K562 (cell line): ENCODE measurements at regions not wholly inside any gene's neighbourhood (a gene's known extent, or its start where the extent isn't known, plus 50 kb on each side); places are given as distances from the start of the nearest gene placed in this dataset.

Experiments used
- ATF1 ChIP-seq, 2 experiments: fragments of 450-650 bp in 1 of 2; IDR thresholded peaks; 2 replicates each; pipeline ENCODE4 v1.6.1; 2016; ENCODE audit warnings: missing compliant biosample characterization in 1 of 2, missing genetic modification characterization in 1 of 2
- CREBBP ChIP-seq: IDR thresholded peaks from one replicate; pipeline ENCODE4 v1.6.1; 2012; ENCODE audit warnings: low read depth, mild to moderate bottlenecking, control low read depth, inconsistent platforms, low read length
- EGR1 ChIP-seq: fragments of 450-650 bp; conservative IDR thresholded peaks from 2 replicates; pipeline ENCODE4 v1.6.1; 2017; ENCODE audit warnings: mild to moderate bottlenecking
- EP300 ChIP-seq: IDR thresholded peaks from 2 replicates; pipeline ENCODE4 v1.6.1; 2012; ENCODE audit warnings: low read length, improper control_type of control experiment
- GATAD2B ChIP-seq: fragments of 450-650 bp; IDR thresholded peaks from 2 replicates; pipeline ENCODE4 v1.6.1; 2017; ENCODE audit warnings: mild to moderate bottlenecking, borderline replicate concordance
- JUNB ChIP-seq: fragments of 450-650 bp; formaldehyde crosslinking; conservative IDR thresholded peaks from 2 replicates; pipeline ENCODE4 v1.4.0; 2020; ENCODE audit warnings: mild to moderate bottlenecking
- KLF13 ChIP-seq: fragments of 450-650 bp; IDR thresholded peaks from 2 replicates; pipeline ENCODE4 v1.6.1; 2016; ENCODE audit warnings: missing genetic modification characterization, low read depth, mild to moderate bottlenecking, missing compliant biosample characterization, moderate library complexity, borderline replicate concordance
- PCBP1 ChIP-seq: fragments of 200-400 bp; formaldehyde crosslinking; IDR thresholded peaks from 2 replicates; pipeline ENCODE4 v1.6.1; 2018; ENCODE audit warnings: mild to moderate bottlenecking, low read depth, low read length; ENCODE audit not compliant: poor library complexity, severe bottlenecking
- RBM25 ChIP-seq: fragments of 200-400 bp; formaldehyde crosslinking; IDR thresholded peaks from 2 replicates; pipeline ENCODE4 v1.6.1; 2018; ENCODE audit warnings: low read length, low read depth, moderate library complexity; ENCODE audit not compliant: severe bottlenecking
- SREBF1 ChIP-seq: fragments of 150-350 bp; IDR thresholded peaks from 2 replicates; pipeline ENCODE4 v1.6.1; 2014; ENCODE audit warnings: antibody characterized with exemption, low read depth, low read length, borderline replicate concordance
- TAF1 ChIP-seq: IDR thresholded peaks from 2 replicates; pipeline ENCODE4 v1.6.1; 2011; ENCODE audit warnings: mild to moderate bottlenecking, low read length, moderate library complexity; ENCODE audit not compliant: insufficient read depth, control insufficient read depth, severe bottlenecking; ENCODE audit errors: extremely low read depth
- ZNF24 ChIP-seq: fragments of 450-650 bp; IDR thresholded peaks from 2 replicates; pipeline ENCODE4 v1.6.1; 2016
- ZNF57 ChIP-seq: fragments of 450-650 bp; formaldehyde crosslinking; IDR thresholded peaks from 2 replicates; pipeline ENCODE4 v1.4.0; 2020; ENCODE audit warnings: mild to moderate bottlenecking, moderate library complexity
- TF ChIP-seq, protein P1 (sequence below): sonication (generic); formaldehyde crosslinking; IDR thresholded peaks from 2 replicates; pipeline ENCODE4 v1.8.1; 2022; ENCODE audit warnings: missing genetic modification reagents
- TF ChIP-seq, protein P2 (sequence below): fragments of 450-650 bp; IDR thresholded peaks from 2 replicates; pipeline ENCODE4 v1.7.1; 2018; ENCODE audit warnings: mild to moderate bottlenecking, low read depth; ENCODE audit not compliant: partially characterized antibody
- TF ChIP-seq, protein P3 (sequence below), 2 experiments: fragments of 150-350 bp in 1 of 2; IDR thresholded peaks; 2 replicates each; pipeline ENCODE4 v1.6.1; 2012 to 2016; ENCODE audit warnings: low read depth in 2 of 2, low read length in 2 of 2, mild to moderate bottlenecking in 1 of 2, moderate library complexity in 1 of 2

DNA sequence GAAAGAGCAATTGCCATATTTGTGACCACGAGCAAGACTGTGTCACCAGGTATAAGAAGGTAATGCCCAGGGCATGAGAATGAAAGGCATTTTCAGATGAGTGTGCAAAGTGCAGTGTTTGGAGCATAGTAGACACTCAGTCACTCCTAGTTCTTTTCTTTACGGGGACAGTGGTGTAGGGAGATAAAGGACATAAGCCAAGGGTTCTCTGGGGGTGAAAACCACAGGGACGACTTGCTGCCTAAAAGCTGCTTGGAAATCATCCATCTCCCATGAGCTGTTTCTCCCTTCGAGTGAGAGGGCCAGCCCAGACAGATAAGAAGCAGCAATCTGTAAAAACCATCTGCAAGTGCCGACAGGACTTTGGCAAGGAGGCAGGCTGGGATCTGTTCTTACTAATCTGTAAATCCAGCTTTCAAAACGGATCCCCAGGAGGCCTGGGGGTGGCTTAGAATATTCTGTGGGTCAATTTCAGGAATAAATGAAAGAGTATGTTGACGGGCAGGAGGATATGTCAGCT lies 221.6 kb downstream of the LPIN1 start (continued):
- TF ChIP-seq, protein P1, sequence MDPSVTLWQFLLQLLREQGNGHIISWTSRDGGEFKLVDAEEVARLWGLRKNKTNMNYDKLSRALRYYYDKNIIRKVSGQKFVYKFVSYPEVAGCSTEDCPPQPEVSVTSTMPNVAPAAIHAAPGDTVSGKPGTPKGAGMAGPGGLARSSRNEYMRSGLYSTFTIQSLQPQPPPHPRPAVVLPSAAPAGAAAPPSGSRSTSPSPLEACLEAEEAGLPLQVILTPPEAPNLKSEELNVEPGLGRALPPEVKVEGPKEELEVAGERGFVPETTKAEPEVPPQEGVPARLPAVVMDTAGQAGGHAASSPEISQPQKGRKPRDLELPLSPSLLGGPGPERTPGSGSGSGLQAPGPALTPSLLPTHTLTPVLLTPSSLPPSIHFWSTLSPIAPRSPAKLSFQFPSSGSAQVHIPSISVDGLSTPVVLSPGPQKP (CRISPR knock-in tag) = no peak
- no peak for TF ChIP-seq JUNB (CRISPR knock-in tag)
- TF ChIP-seq, protein P2, sequence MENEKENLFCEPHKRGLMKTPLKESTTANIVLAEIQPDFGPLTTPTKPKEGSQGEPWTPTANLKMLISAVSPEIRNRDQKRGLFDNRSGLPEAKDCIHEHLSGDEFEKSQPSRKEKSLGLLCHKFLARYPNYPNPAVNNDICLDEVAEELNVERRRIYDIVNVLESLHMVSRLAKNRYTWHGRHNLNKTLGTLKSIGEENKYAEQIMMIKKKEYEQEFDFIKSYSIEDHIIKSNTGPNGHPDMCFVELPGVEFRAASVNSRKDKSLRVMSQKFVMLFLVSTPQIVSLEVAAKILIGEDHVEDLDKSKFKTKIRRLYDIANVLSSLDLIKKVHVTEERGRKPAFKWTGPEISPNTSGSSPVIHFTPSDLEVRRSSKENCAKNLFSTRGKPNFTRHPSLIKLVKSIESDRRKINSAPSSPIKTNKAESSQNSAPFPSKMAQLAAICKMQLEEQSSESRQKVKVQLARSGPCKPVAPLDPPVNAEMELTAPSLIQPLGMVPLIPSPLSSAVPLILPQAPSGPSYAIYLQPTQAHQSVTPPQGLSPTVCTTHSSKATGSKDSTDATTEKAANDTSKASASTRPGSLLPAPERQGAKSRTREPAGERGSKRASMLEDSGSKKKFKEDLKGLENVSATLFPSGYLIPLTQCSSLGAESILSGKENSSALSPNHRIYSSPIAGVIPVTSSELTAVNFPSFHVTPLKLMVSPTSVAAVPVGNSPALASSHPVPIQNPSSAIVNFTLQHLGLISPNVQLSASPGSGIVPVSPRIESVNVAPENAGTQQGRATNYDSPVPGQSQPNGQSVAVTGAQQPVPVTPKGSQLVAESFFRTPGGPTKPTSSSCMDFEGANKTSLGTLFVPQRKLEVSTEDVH = peak; percentile 48
- TF ChIP-seq TAF1 = peak; percentile 67
- no peak for TF ChIP-seq RBM25
- no peak for TF ChIP-seq CREBBP
- TF ChIP-seq KLF13 (tag) = no peak
- no peak for TF ChIP-seq PCBP1
- TF ChIP-seq, protein P3, sequence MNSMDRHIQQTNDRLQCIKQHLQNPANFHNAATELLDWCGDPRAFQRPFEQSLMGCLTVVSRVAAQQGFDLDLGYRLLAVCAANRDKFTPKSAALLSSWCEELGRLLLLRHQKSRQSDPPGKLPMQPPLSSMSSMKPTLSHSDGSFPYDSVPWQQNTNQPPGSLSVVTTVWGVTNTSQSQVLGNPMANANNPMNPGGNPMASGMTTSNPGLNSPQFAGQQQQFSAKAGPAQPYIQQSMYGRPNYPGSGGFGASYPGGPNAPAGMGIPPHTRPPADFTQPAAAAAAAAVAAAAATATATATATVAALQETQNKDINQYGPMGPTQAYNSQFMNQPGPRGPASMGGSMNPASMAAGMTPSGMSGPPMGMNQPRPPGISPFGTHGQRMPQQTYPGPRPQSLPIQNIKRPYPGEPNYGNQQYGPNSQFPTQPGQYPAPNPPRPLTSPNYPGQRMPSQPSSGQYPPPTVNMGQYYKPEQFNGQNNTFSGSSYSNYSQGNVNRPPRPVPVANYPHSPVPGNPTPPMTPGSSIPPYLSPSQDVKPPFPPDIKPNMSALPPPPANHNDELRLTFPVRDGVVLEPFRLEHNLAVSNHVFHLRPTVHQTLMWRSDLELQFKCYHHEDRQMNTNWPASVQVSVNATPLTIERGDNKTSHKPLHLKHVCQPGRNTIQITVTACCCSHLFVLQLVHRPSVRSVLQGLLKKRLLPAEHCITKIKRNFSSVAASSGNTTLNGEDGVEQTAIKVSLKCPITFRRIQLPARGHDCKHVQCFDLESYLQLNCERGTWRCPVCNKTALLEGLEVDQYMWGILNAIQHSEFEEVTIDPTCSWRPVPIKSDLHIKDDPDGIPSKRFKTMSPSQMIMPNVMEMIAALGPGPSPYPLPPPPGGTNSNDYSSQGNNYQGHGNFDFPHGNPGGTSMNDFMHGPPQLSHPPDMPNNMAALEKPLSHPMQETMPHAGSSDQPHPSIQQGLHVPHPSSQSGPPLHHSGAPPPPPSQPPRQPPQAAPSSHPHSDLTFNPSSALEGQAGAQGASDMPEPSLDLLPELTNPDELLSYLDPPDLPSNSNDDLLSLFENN (IDR thresholded peaks at IDR 0.05; ENCODE audit: low read depth in 2 of 2, low read length in 2 of 2) = peak in 1 of 2 experiments; percentile 99; a peak in 2 of 4 replicates
- peak; percentile 99 for TF ChIP-seq EP300
- TF ChIP-seq ATF1 (CRISPR knock-in tag; IDR thresholded peaks at IDR 0.05) = no peak
- TF ChIP-seq ATF1 (tag; IDR thresholded peaks at IDR 0.05) = peak; percentile 80
- no peak for TF ChIP-seq ZNF57 (CRISPR knock-in tag)
- TF ChIP-seq ZNF24 = peak; percentile 85
- TF ChIP-seq GATAD2B = peak; percentile 89; the same call in 1 of the 2 replicates
- no peak for TF ChIP-seq SREBF1
- peak; percentile 82 for TF ChIP-seq EGR1
